ENCODE measurements at regions not wholly inside any gene's neighbourhood (a gene's known extent, or its start where the extent isn't known, plus 50 kb on each side); places are given as distances from the start of the nearest gene placed in this dataset.
"Not testable (repeated sequence)": the region's sequence is repeated elsewhere in the genome, so short reads cannot be mapped to it uniquely, and the experiment has no call there.

GRCh38 chr1:149692804-149693539 is 89.5 kb upstream of the FCGR1A start:
- H3K4me3 ChIP-seq (ENCODE audit: low read depth, low read length); DNase-seq (ENCODE audit: low read depth): not testable (repeated sequence)

DNA sequence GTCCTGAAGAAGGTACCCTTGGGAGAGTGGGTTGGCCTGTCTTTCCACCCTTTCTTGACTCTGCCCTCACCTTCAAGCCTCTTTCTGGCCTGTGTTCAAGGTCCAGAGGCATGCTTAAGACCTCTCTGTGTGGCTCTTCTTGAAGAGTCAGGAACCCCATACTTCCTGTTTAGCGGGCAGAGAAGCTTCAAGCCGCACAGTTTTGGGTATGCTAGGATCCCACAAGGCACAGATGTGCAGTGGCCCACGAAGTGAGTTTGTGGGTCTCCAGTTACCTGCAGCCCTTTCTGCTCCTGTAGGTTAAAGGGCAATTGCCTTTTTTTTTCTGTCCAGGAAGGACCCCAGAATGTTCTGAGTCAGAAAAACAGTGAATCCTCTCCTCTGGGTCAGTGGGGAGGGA is 87.4 kb upstream of the FCGR1A start:
- not testable (repeated sequence) for DNase-seq (ENCODE audit: low read depth); H3K4me3 ChIP-seq (ENCODE audit: low read depth, low read length)

DNA sequence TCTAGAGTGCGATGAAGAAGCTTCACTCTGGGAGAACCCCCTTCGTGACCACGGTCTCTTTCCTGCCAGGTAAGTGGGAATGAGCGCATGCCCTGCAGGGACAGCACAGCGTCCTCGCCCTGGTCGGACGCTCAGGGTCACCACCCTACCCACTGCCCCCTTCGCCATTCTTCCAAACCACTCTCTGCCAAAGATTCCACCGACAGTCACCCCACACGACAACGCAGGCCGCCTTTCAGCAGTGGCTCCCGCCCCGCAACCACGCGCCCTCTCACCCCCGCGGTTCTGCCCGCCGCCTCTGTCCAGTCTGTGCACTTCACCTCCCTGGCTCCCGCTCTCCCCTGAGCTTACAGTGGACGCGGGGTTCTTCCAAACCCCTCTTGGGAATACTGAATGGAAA is 82.3 kb upstream of the FCGR1A start:
- not testable (repeated sequence) for H3K4me3 ChIP-seq (ENCODE audit: low read depth, low read length); DNase-seq (ENCODE audit: low read depth)

GRCh38 chr1:149700677-149701567 is 81.6 kb upstream of the FCGR1A start:
- DNase-seq (ENCODE audit: low read depth); H3K4me3 ChIP-seq (ENCODE audit: low read depth, low read length): not testable (repeated sequence)

- not testable (repeated sequence) for H3K4me3 ChIP-seq (ENCODE audit: low read depth, low read length)
- DNase-seq (ENCODE audit: low read depth), result peak; percentile 23
Observed at GRCh38 chr1:149708192-149708853, 74.2 kb upstream of the FCGR1A start.

DNA sequence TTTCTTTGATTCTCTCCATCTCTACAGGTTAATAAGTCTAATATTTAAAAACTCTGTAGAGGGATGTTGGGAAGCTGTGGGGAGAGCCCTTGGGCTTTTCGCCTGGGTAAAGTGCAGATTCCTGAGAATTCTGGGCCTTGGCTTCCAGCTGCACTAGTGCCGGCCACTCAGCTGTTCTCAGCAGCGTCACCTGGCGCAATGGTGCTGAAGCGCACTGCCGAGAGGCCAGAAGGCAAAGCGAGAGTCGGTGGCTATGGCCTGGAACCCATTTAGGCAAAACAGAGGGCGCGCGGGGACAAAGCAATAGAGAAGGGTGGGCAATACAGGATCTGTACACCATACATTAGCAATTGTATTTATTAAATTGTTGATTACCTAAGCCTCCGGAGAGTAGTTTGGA is 70.8 kb upstream of the FCGR1A start:
- not testable (repeated sequence) for DNase-seq (ENCODE audit: low read depth)
- peak overlapping the region; percentile 18 for H3K4me3 ChIP-seq (ENCODE audit: low read depth, low read length)

- peak; percentile 5 for DNase-seq (ENCODE audit: low read depth)
- peak overlapping the region; percentile 34 for H3K4me3 ChIP-seq (ENCODE audit: low read depth, low read length)
Observed at GRCh38 chr1:149712154-149712927, 70.2 kb upstream of the FCGR1A start.

DNA sequence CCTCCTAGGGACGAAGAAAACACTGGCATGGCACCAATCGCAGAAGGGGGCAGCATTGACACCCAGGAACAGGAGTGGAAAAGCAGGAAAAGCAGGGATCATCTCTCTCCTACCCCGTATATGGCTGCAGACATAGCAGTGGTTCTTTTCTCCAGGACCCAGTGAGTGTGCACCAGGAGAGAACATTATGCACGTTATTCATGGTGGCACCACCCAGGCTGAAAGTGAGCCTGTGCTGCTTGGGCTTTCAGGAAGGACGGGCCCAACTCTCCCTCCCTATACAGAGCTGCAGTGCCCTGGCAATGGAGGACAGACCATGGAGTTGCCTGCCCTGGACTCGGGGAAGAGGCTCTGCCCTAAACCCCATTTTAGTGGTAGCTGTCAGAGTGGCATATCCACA is 69.0 kb upstream of the FCGR1A start:
- DNase-seq (ENCODE audit: low read depth); H3K4me3 ChIP-seq (ENCODE audit: low read depth, low read length): not testable (repeated sequence)

DNA sequence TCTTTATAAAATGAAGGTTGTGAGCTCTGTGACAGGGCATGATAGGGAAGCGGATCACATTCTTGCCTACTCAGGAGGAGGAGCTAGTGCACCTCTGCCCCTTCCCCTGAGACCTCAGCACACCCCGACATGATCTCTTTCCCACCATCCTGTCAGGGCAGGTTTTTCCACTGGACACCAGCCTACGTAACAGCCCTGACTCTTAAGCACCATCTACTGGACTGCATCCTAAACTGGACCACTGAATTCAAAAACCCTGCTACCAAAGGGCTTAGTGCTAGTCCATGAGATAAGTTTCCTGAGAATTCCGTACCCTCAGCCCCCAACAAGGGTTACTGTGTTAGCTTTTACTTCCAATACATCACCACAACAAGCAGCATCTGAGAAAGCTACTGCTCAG is 68.5 kb upstream of the FCGR1A start:
- H3K4me3 ChIP-seq (ENCODE audit: low read depth, low read length); DNase-seq (ENCODE audit: low read depth): not testable (repeated sequence)

- not testable (repeated sequence) for DNase-seq (ENCODE audit: low read depth); H3K4me3 ChIP-seq (ENCODE audit: low read depth, low read length)
Observed at GRCh38 chr1:149724618-149725302, 57.7 kb upstream of the FCGR1A start.

DNA sequence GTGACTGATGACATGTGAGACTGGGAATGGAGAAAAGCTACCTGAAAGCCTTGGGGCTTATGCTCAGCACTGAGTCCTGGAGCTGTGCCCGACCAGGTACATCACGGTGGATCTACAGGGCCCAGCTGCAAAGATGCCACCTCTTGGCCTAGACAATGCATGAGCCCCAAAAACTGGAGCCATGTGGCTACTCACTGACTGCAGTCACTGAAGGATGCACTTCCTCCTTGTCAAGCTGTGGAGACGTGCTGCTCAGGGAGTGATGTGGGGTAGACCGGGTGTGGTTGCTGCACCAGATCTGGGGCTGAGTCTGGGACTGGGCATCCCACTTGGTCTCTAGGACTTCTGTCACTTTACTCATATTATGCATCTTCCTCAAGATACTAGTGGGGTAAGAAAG is 55.8 kb upstream of the FCGR1A start:
- DNase-seq (ENCODE audit: low read depth); H3K4me3 ChIP-seq (ENCODE audit: low read depth, low read length): not testable (repeated sequence)

DNA sequence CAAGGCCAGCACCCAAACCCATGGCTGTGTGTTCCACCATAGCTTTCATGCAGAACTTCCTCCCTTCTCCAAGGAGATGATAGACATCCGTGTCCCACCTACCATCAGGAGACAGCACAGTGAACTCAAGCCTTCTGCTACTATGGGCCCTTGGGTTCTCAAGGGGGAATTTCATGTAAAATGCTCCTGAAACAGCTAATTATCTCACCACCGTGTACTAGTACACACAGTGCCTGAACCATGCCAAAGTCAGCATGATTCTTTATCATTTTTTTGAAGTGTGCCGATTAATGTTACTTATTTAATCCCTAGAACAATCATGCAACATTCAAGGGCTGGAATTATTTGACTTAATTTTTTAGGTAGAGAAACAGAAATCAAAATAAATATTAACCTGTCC is 53.9 kb upstream of the FCGR1A start:
- DNase-seq (ENCODE audit: low read depth); H3K4me3 ChIP-seq (ENCODE audit: low read depth, low read length): not testable (repeated sequence)

All from skeletal muscle cell (primary cell).